IMR-90 (cell line): ENCODE measurements at regions not wholly inside any gene's neighbourhood (a gene's known extent, or its start where the extent isn't known, plus 50 kb on each side); places are given as distances from the start of the nearest gene placed in this dataset.

Source experiments
- ATAC-seq: fragments of 200-7000 bp; cut with Tn5 transposase; 2 replicates; pipeline ENCODE4 v1.9.1; 2020; ENCODE audit warnings: low read depth, mild to moderate bottlenecking, moderate library complexity
- BruUV-seq: library from RNA; stranded (reverse); fragments of 400-500 nt; replicated peaks from 2 replicates; lab custom pipeline; 2021; lab: Mats Ljungman, UMichigan
- CTCF ChIA-PET: fragments of 300-600 bp; formaldehyde crosslinking; extraction: SDS; loops from one replicate; lab custom pipeline; 2021; ENCODE audit warnings: antibody characterized with exemption; lab: Yijun Ruan, JAX
- POLR2A ChIA-PET: fragments of 300-600 bp; sonication (Branson Sonifier 250); formaldehyde crosslinking; loops from one replicate; lab custom pipeline; 2022; ENCODE audit warnings: antibody characterized with exemption; ENCODE audit not compliant: unreplicated experiment; lab: Charles Lee
- DNase-seq: peaks from one replicate; pipeline ENCODE4 v3.0.0; 2013
- H2AFZ ChIP-seq: replicated peaks from 2 replicates; pipeline ENCODE3; 2013; ENCODE audit warnings: low read length, mild to moderate bottlenecking; ENCODE audit not compliant: poor library complexity
- H2AK5ac ChIP-seq: 2 replicates; pipeline ENCODE4 v1.6.1; 2013; ENCODE audit warnings: low read depth, low read length, inconsistent platforms
- H2AK9ac ChIP-seq: replicated peaks from 2 replicates; pipeline ENCODE3; 2013; ENCODE audit warnings: mild to moderate bottlenecking, low read depth, low read length, moderate library complexity; ENCODE audit not compliant: poor library complexity
- H2BK120ac ChIP-seq: 2 replicates; pipeline ENCODE4 v1.6.1; 2013; ENCODE audit warnings: low read depth, low read length, inconsistent platforms
- H2BK15ac ChIP-seq: 3 replicates; pipeline ENCODE4 v1.6.1; 2013; ENCODE audit warnings: low read depth, low read length, inconsistent platforms
- H2BK20ac ChIP-seq: 2 replicates; pipeline ENCODE4 v1.6.1; 2013; ENCODE audit warnings: low read depth, mild to moderate bottlenecking, inconsistent platforms, low read length, moderate library complexity
- H2BK5ac ChIP-seq: 2 replicates; pipeline ENCODE4 v1.6.1; 2013; ENCODE audit warnings: mild to moderate bottlenecking, low read depth, low read length, inconsistent platforms; ENCODE audit not compliant: poor library complexity, severe bottlenecking
- H3K14ac ChIP-seq: replicated peaks from 2 replicates; pipeline ENCODE4 v1.6.1; 2013; ENCODE audit warnings: low read depth, low read length, inconsistent platforms
- H3K18ac ChIP-seq: 2 replicates; pipeline ENCODE4 v1.6.1; 2013; ENCODE audit warnings: low read depth, low read length, control low read depth
- H3K23ac ChIP-seq: 2 replicates; pipeline ENCODE4 v1.6.1; 2013; ENCODE audit warnings: low read depth, low read length, inconsistent platforms
- H3K27ac ChIP-seq: 2 replicates; pipeline ENCODE4 v1.5.1; 2013; ENCODE audit warnings: mild to moderate bottlenecking, control low read depth, low read length; ENCODE audit not compliant: insufficient read depth
- H3K27me3 ChIP-seq: 2 replicates; pipeline ENCODE4 v1.6.1; 2013; ENCODE audit warnings: low read length; ENCODE audit not compliant: control insufficient read depth, insufficient read depth
- H3K36me3 ChIP-seq: 2 replicates; pipeline ENCODE4 v1.6.1; 2013; ENCODE audit warnings: low read length, mixed read lengths; ENCODE audit not compliant: control insufficient read depth, insufficient read depth
- H3K4ac ChIP-seq: 2 replicates; pipeline ENCODE4 v1.6.1; 2013; ENCODE audit warnings: low read depth, low read length, inconsistent platforms
- H3K4me1 ChIP-seq: 2 replicates; pipeline ENCODE4 v1.6.1; 2013; ENCODE audit warnings: low read length, mixed read lengths; ENCODE audit not compliant: control insufficient read depth, insufficient read depth
- H3K4me2 ChIP-seq: 2 replicates; pipeline ENCODE4 v1.6.1; 2013; ENCODE audit warnings: low read depth, mild to moderate bottlenecking, control low read depth, low read length, moderate library complexity
- H3K4me3 ChIP-seq: 2 replicates; pipeline ENCODE4 v1.5.1; 2013; ENCODE audit warnings: low read depth, mild to moderate bottlenecking, control low read depth, low read length, moderate library complexity; ENCODE audit not compliant: insufficient read depth
- H3K56ac ChIP-seq: 2 replicates; pipeline ENCODE4 v1.6.1; 2013; ENCODE audit warnings: low read length, inconsistent platforms; ENCODE audit not compliant: insufficient read depth; ENCODE audit errors: extremely low read depth
- H3K79me1 ChIP-seq, 2 experiments: 2 replicates each; pipeline ENCODE4 v1.6.1; 2013; ENCODE audit warnings: low read length in 2 of 2, inconsistent platforms in 1 of 2, low read depth in 1 of 2
- H3K9ac ChIP-seq: 2 replicates; pipeline ENCODE4 v1.6.1; 2013; ENCODE audit warnings: low read depth, low read length, control low read depth
- H3K9me1 ChIP-seq: 2 replicates; pipeline ENCODE4 v1.6.1; 2013; ENCODE audit warnings: low read length, inconsistent platforms; ENCODE audit not compliant: insufficient read depth
- H3K9me3 ChIP-seq: 2 replicates; pipeline ENCODE4 v1.6.1; 2013; ENCODE audit warnings: low read length; ENCODE audit not compliant: control insufficient read depth, insufficient read depth
- H4K20me1 ChIP-seq: 2 replicates; pipeline ENCODE4 v1.6.1; 2013; ENCODE audit warnings: low read length, inconsistent platforms; ENCODE audit not compliant: insufficient read depth
- H4K5ac ChIP-seq: 2 replicates; pipeline ENCODE4 v1.6.1; 2013; ENCODE audit warnings: mild to moderate bottlenecking, low read depth, low read length, control low read depth
- H4K8ac ChIP-seq, 2 experiments: 2 replicates each; pipeline ENCODE4 v1.6.1; 2013; ENCODE audit warnings: low read depth in 2 of 2, low read length in 2 of 2, control low read depth in 1 of 2, inconsistent platforms in 1 of 2
- H4K91ac ChIP-seq: 2 replicates; pipeline ENCODE4 v1.6.1; 2013; ENCODE audit warnings: low read depth, low read length, inconsistent platforms; ENCODE audit not compliant: insufficient read depth
- BHLHE40 ChIP-seq: fragments of 150-350 bp; IDR thresholded peaks from 2 replicates; pipeline ENCODE4 v1.6.1; 2016; ENCODE audit warnings: mild to moderate bottlenecking, low read depth, low read length
- CTCF ChIP-seq: conservative IDR thresholded peaks from 2 replicates; pipeline ENCODE4 v1.5.1; 2012; ENCODE audit warnings: mild to moderate bottlenecking, low read depth, low read length, improper control_type of control experiment
- ELK1 ChIP-seq: fragments of 150-350 bp; IDR thresholded peaks from 2 replicates; pipeline ENCODE4 v1.6.1; 2016; ENCODE audit warnings: low read depth, mild to moderate bottlenecking, low read length, moderate library complexity, borderline replicate concordance
- FOS ChIP-seq: fragments of 150-350 bp; IDR thresholded peaks from 2 replicates; pipeline ENCODE4 v1.6.1; 2016; ENCODE audit warnings: low read depth, low read length
- MAFK ChIP-seq: IDR thresholded peaks from 2 replicates; pipeline ENCODE4 v1.6.1; 2012; ENCODE audit warnings: low read depth, low read length, improper control_type of control experiment
- MAZ ChIP-seq: IDR thresholded peaks from 2 replicates; pipeline ENCODE4 v1.6.1; 2012; ENCODE audit warnings: low read depth, mild to moderate bottlenecking, low read length, improper control_type of control experiment, moderate library complexity, borderline replicate concordance
- MXI1 ChIP-seq: IDR thresholded peaks from 2 replicates; pipeline ENCODE4 v1.6.1; 2012; ENCODE audit warnings: low read depth, mild to moderate bottlenecking, low read length, moderate library complexity, borderline replicate concordance
- POLR2A ChIP-seq: IDR thresholded peaks from 2 replicates; pipeline ENCODE4 v1.6.1; 2012; ENCODE audit warnings: mild to moderate bottlenecking, low read depth, low read length
- RAD21 ChIP-seq: IDR thresholded peaks from 2 replicates; pipeline ENCODE4 v1.6.1; 2012; ENCODE audit warnings: low read length, improper control_type of control experiment
- RFX5 ChIP-seq: IDR thresholded peaks from 2 replicates; pipeline ENCODE4 v1.8.0; 2012; ENCODE audit warnings: low read depth, mild to moderate bottlenecking, low read length, moderate library complexity
- SMC3 ChIP-seq: fragments of 150-350 bp; IDR thresholded peaks from 2 replicates; pipeline ENCODE4 v1.6.1; 2016; ENCODE audit warnings: low read depth, mild to moderate bottlenecking, antibody characterized with exemption, low read length, moderate library complexity
- WGBS, 2 experiments: methylation state at CpG; one replicate each; pipeline versions ENCODE4 v1.1.5 to v1.1.7; 2013; ENCODE audit warnings: missing lambda C conversion rate in 2 of 2; ENCODE audit not compliant: insufficient read length in 1 of 2; ENCODE audit errors: extremely low coverage in 2 of 2; 5-methylcytosine and 5-hydroxymethylcytosine counted together
- dilution Hi-C: fragments of 300-500 bp; cut with HindIII; formaldehyde crosslinking; loops from one replicate; pipeline ENCODE4 v1.14.3; 2018; ENCODE audit warnings: low sequenced_read_pairs; ENCODE audit not compliant: unreplicated experiment
- in situ Hi-C: fragments of 300-500 bp; cut with MboI; formaldehyde crosslinking; loops from 3 replicates; pipeline ENCODE4 v1.14.3; 2019; ENCODE audit warnings: low sequenced_read_pairs, inconsistent platforms, mixed read lengths
- intact Hi-C: fragments of 100-400 bp; cut with micrococcal nuclease; formaldehyde crosslinking; loops from 2 replicates; pipeline ENCODE4 v1.10.0; 2022

GRCh38 chr5:68489556-68489955 is 274.0 kb downstream of the PIK3R1 start:
- CTCF ChIA-PET = interaction anchor here (0.6 to 0.8 kb wide), 2 partner anchors 10 to 455 kb away, joined by 4 to 7 read pairs; no protein-coding TSS in a partner anchor
- ATAC-seq = no peak
- dilution Hi-C loops = no loop called here

More at GRCh38 chr5:68489556-68489955, 274.0 kb downstream of the PIK3R1 start:
- Histone ChIP-seq H2BK15ac (no peak overlapping the region), H4K91ac (no peak overlapping the region), H3K4me1 (peaks cover 5% of the 10 kb centered on the region), H3K36me3 (no peaks in the 10 kb centered on the region), H2BK120ac (no peak overlapping the region), H3K79me1 (no peaks in the 10 kb centered on the region), H3K9me1 (no peaks in the 10 kb centered on the region), H3K14ac (no peak overlapping the region), H3K23ac (no peak overlapping the region), H4K5ac (no peak overlapping the region), H3K4me2 (no peak overlapping the region), H3K18ac (no peak overlapping the region), H2AK9ac (no peak overlapping the region), H3K4ac (no peak overlapping the region), H3K4me3 (no peak overlapping the region), H3K9ac (no peak overlapping the region), H2AFZ (no peak overlapping the region), H2BK20ac (no peak overlapping the region), H3K27me3 (no peaks in the 10 kb centered on the region), H2AK5ac (no peak overlapping the region), H3K9me3 (no peaks in the 10 kb centered on the region), H2BK5ac (no peak overlapping the region), H4K20me1 (no peaks in the 10 kb centered on the region), H3K56ac (no peak overlapping the region), H3K27ac (no peak overlapping the region), H4K8ac (no peak overlapping the region)
- intact Hi-C loops = loop anchor here (10.0 kb wide), 1 partner anchor 175 kb away; no protein-coding TSS in a partner anchor
- POLR2A ChIA-PET = no interaction called here
- DNase-seq = no peak
- BruUV-seq = no TSS peak
- in situ Hi-C loops = no loop called here
- TF ChIP-seq SMC3 (no peak), BHLHE40 (no peak), ELK1 (no peak), CTCF (no peak), MAZ (no peak), MAFK (no peak), FOS (no peak), RAD21 (no peak), POLR2A (no peak), MXI1 (no peak), RFX5 (no peak)
- no CpG with 5 or more reads among the region's 1 CpG for WGBS, 2 experiments
